ENCODE measurements at regions not wholly inside any gene's neighbourhood (a gene's known extent, or its start where the extent isn't known, plus 50 kb on each side); places are given as distances from the start of the nearest gene placed in this dataset.

DNA sequence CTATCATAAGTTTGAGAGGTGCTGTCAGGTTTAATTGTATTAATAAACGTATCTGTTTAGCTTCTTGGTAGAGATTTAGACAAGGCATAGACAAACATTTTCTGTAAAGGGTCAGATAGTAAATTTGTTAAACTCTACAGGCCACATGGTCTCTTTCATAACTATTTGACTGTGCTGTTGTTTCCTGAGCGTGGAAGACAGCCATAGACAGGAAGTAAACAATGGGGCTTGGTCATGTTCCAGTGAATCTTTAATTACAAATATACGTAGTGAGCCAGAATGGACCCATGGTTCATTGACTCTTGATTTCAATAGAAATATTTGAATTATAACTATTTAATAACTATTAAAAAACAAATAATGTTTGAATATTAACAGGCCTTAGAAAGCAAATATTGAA is 451.1 kb downstream of the SH2D4B start:
- ChIA-PET CTCF (no interaction called here), POLR2A (no interaction called here)
- TF ChIP-seq, protein P1, sequence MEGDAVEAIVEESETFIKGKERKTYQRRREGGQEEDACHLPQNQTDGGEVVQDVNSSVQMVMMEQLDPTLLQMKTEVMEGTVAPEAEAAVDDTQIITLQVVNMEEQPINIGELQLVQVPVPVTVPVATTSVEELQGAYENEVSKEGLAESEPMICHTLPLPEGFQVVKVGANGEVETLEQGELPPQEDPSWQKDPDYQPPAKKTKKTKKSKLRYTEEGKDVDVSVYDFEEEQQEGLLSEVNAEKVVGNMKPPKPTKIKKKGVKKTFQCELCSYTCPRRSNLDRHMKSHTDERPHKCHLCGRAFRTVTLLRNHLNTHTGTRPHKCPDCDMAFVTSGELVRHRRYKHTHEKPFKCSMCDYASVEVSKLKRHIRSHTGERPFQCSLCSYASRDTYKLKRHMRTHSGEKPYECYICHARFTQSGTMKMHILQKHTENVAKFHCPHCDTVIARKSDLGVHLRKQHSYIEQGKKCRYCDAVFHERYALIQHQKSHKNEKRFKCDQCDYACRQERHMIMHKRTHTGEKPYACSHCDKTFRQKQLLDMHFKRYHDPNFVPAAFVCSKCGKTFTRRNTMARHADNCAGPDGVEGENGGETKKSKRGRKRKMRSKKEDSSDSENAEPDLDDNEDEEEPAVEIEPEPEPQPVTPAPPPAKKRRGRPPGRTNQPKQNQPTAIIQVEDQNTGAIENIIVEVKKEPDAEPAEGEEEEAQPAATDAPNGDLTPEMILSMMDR (IDR thresholded peaks at IDR 0.05; ENCODE audit: control extremely low read depth, extremely low read depth, low read depth, missing control alignments) = no peak
- no peak for DNase-seq (ENCODE audit: extremely low spot score)

DNA sequence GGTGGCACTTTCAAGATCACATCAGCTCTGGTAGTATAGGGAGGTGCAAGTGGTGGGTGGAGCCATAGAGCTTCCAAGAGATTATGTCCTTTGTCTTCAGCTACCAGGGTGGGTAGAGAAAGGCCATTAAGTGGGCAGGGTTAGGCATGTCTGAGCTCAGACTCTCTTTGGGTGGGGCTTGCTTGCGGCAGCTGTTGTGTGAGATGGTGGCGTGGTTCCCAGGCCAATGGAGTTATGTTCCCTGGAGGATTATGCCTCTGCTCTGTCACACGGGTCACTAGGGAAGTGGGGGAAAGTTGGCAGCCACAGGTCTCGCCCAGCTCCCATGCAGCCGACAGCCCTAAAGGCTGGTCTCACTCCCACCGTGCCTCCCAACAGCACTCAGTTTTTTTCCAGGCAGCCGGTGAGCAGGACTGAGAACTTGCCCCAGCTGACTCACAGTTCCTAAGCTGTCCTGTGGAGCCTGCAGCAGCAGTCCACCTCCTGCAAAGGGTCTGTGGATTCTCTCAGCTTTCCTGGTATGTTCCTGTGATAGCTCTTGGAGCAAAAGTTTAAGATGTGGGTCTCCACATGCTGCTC is 459.0 kb downstream of the SH2D4B start:
- CTCF ChIA-PET = interaction anchor here (0.7 to 2.0 kb wide), 2 partner anchors 17 to 22 kb away, joined by 4 read pairs; no protein-coding TSS in a partner anchor
- POLR2A ChIA-PET = no interaction called here
- no peak for DNase-seq (ENCODE audit: extremely low spot score)
- TF ChIP-seq, protein P1 (IDR thresholded peaks at IDR 0.05; ENCODE audit: control extremely low read depth, extremely low read depth, low read depth, missing control alignments) = no peak

DNA sequence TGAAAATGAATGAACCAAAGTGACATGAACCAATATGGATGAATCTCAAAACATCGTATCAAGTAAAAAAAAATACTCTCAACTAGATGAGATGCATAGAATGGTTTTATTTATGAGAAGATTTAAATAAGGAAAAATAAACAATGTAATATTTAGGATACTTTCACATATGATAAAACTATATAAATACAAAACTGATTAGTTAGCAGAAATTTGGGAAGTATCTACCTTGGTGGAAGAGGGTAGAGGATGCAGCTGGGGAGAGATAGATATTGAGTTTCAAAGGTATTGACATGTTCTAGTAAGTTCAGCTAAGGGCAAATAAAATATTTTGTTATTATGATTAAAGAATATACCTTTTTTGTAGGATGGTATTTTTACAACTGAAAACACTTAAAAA is 463.1 kb downstream of the SH2D4B start:
- ChIA-PET CTCF (interaction anchor here (1.2 kb wide), 1 partner anchor 67 kb away, joined by 3 read pairs; no protein-coding TSS in a partner anchor), POLR2A (no interaction called here)
- DNase-seq (ENCODE audit: extremely low spot score) = no peak
- TF ChIP-seq, protein P1 (IDR thresholded peaks at IDR 0.05; ENCODE audit: control extremely low read depth, extremely low read depth, low read depth, missing control alignments) = no peak

DNA sequence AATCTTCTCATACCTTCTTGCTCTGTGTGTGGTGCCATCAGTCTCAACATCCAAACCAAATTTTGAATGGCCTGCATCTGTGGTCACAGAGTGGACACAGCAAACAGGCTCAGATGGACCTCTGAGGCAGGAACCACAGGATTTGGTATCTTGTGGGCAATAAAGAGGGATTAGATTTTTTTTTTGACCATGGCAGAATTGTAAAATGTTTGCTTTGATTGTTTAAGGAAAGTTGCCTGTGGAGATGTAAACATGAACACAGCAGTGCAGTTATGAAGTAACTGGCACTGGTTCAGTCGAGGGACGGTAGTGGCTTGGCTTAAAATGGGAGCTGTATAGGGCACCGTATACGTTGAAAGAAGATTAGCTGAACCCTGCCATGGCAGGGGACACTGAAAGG is 464.7 kb downstream of the SH2D4B start:
- POLR2A ChIA-PET = no interaction called here
- no peak for DNase-seq (ENCODE audit: extremely low spot score)
- TF ChIP-seq, protein P1 (IDR thresholded peaks at IDR 0.05; ENCODE audit: control extremely low read depth, extremely low read depth, low read depth, missing control alignments) = no peak
- CTCF ChIA-PET = interaction anchor here (1.6 kb wide), 1 partner anchor 17 kb away, joined by 4 read pairs; no protein-coding TSS in a partner anchor

DNA sequence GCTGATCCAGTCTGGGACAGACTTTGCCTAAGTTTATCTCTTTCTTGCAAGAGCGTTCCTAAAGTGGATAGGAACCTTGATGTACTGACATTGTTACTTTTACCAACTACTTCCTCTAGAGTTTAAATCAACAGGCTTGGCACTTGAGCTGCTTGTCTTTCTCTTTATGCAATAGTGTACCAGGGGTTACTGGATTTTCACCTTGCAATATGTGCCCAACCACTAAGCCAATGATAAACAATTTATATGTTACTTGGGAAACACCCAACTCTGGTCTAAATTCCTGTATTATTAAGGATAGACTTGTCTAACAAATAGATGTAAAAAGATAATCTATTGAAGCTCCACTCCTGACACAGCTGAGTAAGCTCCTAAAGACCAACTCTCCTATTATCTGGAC is 470.2 kb downstream of the SH2D4B start:
- TF ChIP-seq, protein P1 (IDR thresholded peaks at IDR 0.05; ENCODE audit: control extremely low read depth, extremely low read depth, low read depth, missing control alignments) = no peak
- ChIA-PET POLR2A (no interaction called here), CTCF (interaction anchor here (1.4 to 3.6 kb wide), 3 partner anchors 9 to 84 kb away, joined by 3 to 23 read pairs (median 4); no protein-coding TSS in a partner anchor)
- DNase-seq (ENCODE audit: extremely low spot score) = no peak

DNA sequence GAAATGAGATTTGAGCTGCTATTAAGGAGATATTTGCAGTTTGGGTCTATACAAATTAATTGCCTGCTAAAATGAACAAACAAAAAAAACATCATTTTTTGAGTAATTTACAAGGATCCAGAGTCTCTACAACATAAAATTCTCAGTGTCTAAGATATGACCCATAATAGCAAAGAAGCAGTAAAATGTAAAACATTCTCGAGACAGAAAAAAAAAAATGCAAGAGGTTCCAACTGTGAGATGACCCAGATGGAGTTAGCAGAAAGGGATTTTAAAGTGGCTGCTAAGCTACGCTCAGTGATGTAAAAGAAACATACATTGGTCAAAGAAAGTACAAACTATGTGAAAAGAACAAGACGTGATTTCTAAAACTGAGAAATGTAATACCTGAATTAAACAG is 471.0 kb downstream of the SH2D4B start:
- TF ChIP-seq, protein P1 (IDR thresholded peaks at IDR 0.05; ENCODE audit: control extremely low read depth, extremely low read depth, low read depth, missing control alignments) = no peak
- DNase-seq (ENCODE audit: extremely low spot score) = no peak
- POLR2A ChIA-PET = no interaction called here
- CTCF ChIA-PET = interaction anchor here (1.4 to 3.6 kb wide), 3 partner anchors 10 to 85 kb away, joined by 3 to 23 read pairs (median 4); no protein-coding TSS in a partner anchor

All from GM10248 (cell line).